H9 (cell line): ENCODE measurements at regions not wholly inside any gene's neighbourhood (a gene's known extent, or its start where the extent isn't known, plus 50 kb on each side); places are given as distances from the start of the nearest gene placed in this dataset.

Experiments
- DNase-seq: peaks from one replicate; pipeline ENCODE4 v3.0.0-alpha.2; 2017
- H2AFZ ChIP-seq: one replicate; pipeline ENCODE4 v1.6.1; 2013; ENCODE audit warnings: mild to moderate bottlenecking, low read length, control low read depth, moderate library complexity
- H2AK5ac ChIP-seq: 2 replicates; pipeline ENCODE4 v1.6.1; 2013; ENCODE audit warnings: low read length, control low read depth, mixed read lengths; ENCODE audit not compliant: insufficient read length
- H2BK120ac ChIP-seq: one replicate; pipeline ENCODE4 v1.6.1; 2013; ENCODE audit warnings: low read depth, mild to moderate bottlenecking, low read length, control low read depth, inconsistent platforms; ENCODE audit not compliant: poor library complexity, severe bottlenecking
- H2BK12ac ChIP-seq: 2 replicates; pipeline ENCODE4 v1.6.1; 2013; ENCODE audit warnings: low read length, control low read depth, mixed read lengths, low read depth; ENCODE audit not compliant: insufficient read length
- H2BK15ac ChIP-seq: 2 replicates; pipeline ENCODE4 v1.6.1; 2013; ENCODE audit warnings: low read depth, low read length, control low read depth
- H2BK20ac ChIP-seq: one replicate; pipeline ENCODE4 v1.6.1; 2013; ENCODE audit warnings: low read depth, mild to moderate bottlenecking, low read length, control low read depth, inconsistent platforms; ENCODE audit not compliant: poor library complexity, severe bottlenecking
- H2BK5ac ChIP-seq: 2 replicates; pipeline ENCODE4 v1.6.1; 2013; ENCODE audit warnings: low read length, control low read depth, mixed read lengths; ENCODE audit not compliant: insufficient read length
- H3K14ac ChIP-seq: 2 replicates; pipeline ENCODE4 v1.6.1; 2013; ENCODE audit warnings: low read length, control low read depth; ENCODE audit not compliant: insufficient read depth
- H3K18ac ChIP-seq: 2 replicates; pipeline ENCODE4 v1.6.1; 2013; ENCODE audit warnings: low read depth, mild to moderate bottlenecking, mixed read lengths, low read length, control low read depth; ENCODE audit not compliant: insufficient read length
- H3K23ac ChIP-seq: 2 replicates; pipeline ENCODE4 v1.6.1; 2013; ENCODE audit warnings: low read length, control low read depth, mixed read lengths, low read depth; ENCODE audit not compliant: insufficient read length
- H3K23me2 ChIP-seq: 2 replicates; pipeline ENCODE4 v1.6.1; 2013; ENCODE audit warnings: low read depth, mild to moderate bottlenecking, mixed read lengths, low read length, control low read depth; ENCODE audit not compliant: insufficient read length, poor library complexity, severe bottlenecking
- H3K27ac ChIP-seq: 2 replicates; pipeline ENCODE4 v1.5.1; 2013; ENCODE audit warnings: low read length, control low read depth, mixed read lengths, low read depth; ENCODE audit not compliant: insufficient read length
- H3K27me3 ChIP-seq: 2 replicates; pipeline ENCODE4 v1.6.1; 2013; ENCODE audit warnings: low read length, control low read depth, inconsistent platforms; ENCODE audit not compliant: insufficient read depth
- H3K4ac ChIP-seq: 2 replicates; pipeline ENCODE4 v1.6.1; 2013; ENCODE audit warnings: low read depth, mild to moderate bottlenecking, control low read depth, inconsistent platforms, low read length, moderate library complexity
- H3K4me1 ChIP-seq: 2 replicates; pipeline ENCODE4 v1.6.1; 2013; ENCODE audit warnings: low read length, control low read depth, inconsistent platforms; ENCODE audit not compliant: insufficient read depth
- H3K4me2 ChIP-seq: 2 replicates; pipeline ENCODE4 v1.6.1; 2013; ENCODE audit warnings: low read length, control low read depth, mixed read lengths; ENCODE audit not compliant: insufficient read length, insufficient read depth
- H3K56ac ChIP-seq: 2 replicates; pipeline ENCODE4 v1.6.1; 2013; ENCODE audit warnings: low read depth, mild to moderate bottlenecking, mixed read lengths, low read length, control low read depth; ENCODE audit not compliant: insufficient read length
- H3K79me1 ChIP-seq: 2 replicates; pipeline ENCODE4 v1.6.1; 2013; ENCODE audit warnings: low read depth, mild to moderate bottlenecking, moderate library complexity, low read length, control low read depth, inconsistent platforms; ENCODE audit not compliant: insufficient read depth, poor library complexity, severe bottlenecking
- H3K79me2 ChIP-seq: 2 replicates; pipeline ENCODE4 v1.6.1; 2013; ENCODE audit warnings: low read length, control low read depth, inconsistent platforms; ENCODE audit not compliant: insufficient read depth
- H3K9ac ChIP-seq: 2 replicates; pipeline ENCODE4 v1.6.1; 2013; ENCODE audit warnings: low read length, control low read depth, mixed read lengths; ENCODE audit not compliant: insufficient read length; ENCODE audit errors: extremely low read depth
- H3K9me3 ChIP-seq: one replicate; pipeline ENCODE4 v1.6.1; 2013; ENCODE audit warnings: low read depth, low read length, inconsistent platforms; ENCODE audit not compliant: control insufficient read depth
- H3T11ph ChIP-seq: one replicate; pipeline ENCODE4 v1.6.1; 2013; ENCODE audit warnings: mild to moderate bottlenecking, low read length, control low read depth, inconsistent platforms
- H4K20me1 ChIP-seq: one replicate; pipeline ENCODE4 v1.6.1; 2013; ENCODE audit not compliant: control insufficient read depth, insufficient read length, insufficient read depth
- H4K5ac ChIP-seq: 2 replicates; pipeline ENCODE4 v1.6.1; 2013; ENCODE audit warnings: low read depth, mild to moderate bottlenecking, mixed read lengths, low read length, control low read depth; ENCODE audit not compliant: insufficient read length
- H4K8ac ChIP-seq: replicated peaks from 2 replicates; pipeline ENCODE4 v1.6.1; 2013; ENCODE audit warnings: low read length, control low read depth, mixed read lengths, low read depth; ENCODE audit not compliant: insufficient read length
- H4K91ac ChIP-seq: 2 replicates; pipeline ENCODE4 v1.6.1; 2013; ENCODE audit warnings: low read depth, mild to moderate bottlenecking, moderate library complexity, mixed read lengths, low read length, control low read depth; ENCODE audit not compliant: insufficient read length
- H3K27ac Mint-ChIP-seq, 3 experiments: 2 replicates in 2 of 3; 3 replicates in 1 of 3; pipeline ENCODE4 v1.8.0; 2020 to 2021; ENCODE audit warnings: mixed read lengths in 3 of 3, mild to moderate bottlenecking in 1 of 3, moderate library complexity in 1 of 3
- H3K27me3 Mint-ChIP-seq: 2 replicates; pipeline ENCODE4 v1.8.0; 2021; ENCODE audit warnings: low read depth, mild to moderate bottlenecking, moderate library complexity, mixed read lengths
- H3K36me3 Mint-ChIP-seq, 3 experiments: 2 replicates in 2 of 3; 3 replicates in 1 of 3; pipeline ENCODE4 v1.8.0; 2020 to 2021; ENCODE audit warnings: low read depth in 3 of 3, mixed read lengths in 3 of 3; ENCODE audit not compliant: insufficient read depth in 1 of 3
- H3K4me1 Mint-ChIP-seq, 2 experiments: 2 replicates each; pipeline ENCODE4 v1.8.0; 2020; ENCODE audit warnings: mixed read lengths in 2 of 2
- H3K4me3 Mint-ChIP-seq, 2 experiments: 2 replicates in 1 of 2; 3 replicates in 1 of 2; pipeline ENCODE4 v1.8.0; 2020 to 2021; ENCODE audit warnings: mild to moderate bottlenecking in 2 of 2, mixed read lengths in 2 of 2, moderate library complexity in 1 of 2
- H3K9me3 Mint-ChIP-seq, 2 experiments: 2 replicates in 1 of 2; 3 replicates in 1 of 2; pipeline ENCODE4 v1.8.0; 2020; ENCODE audit warnings: mild to moderate bottlenecking in 2 of 2, mixed read lengths in 2 of 2, moderate library complexity in 1 of 2
- CTCF ChIP-seq: fragments of 200-600 bp; sonication (generic); conservative IDR thresholded peaks from 3 replicates; pipeline ENCODE4 v1.8.0; 2021; ENCODE audit warnings: antibody characterized with exemption, mild to moderate bottlenecking
- WGBS: extraction: QIAGEN DNeasy Blood & Tissue Kit; methylation state at CpG from one replicate; pipeline ENCODE4 v1.1.7; 2013; ENCODE audit warnings: missing lambda C conversion rate, low lambda C conversion rate, mixed read lengths; ENCODE audit not compliant: insufficient read length; ENCODE audit errors: extremely low coverage; 5-methylcytosine and 5-hydroxymethylcytosine counted together

- Histone ChIP-seq H3K79me2 (no peaks in the 10 kb centered on the region), H3K27ac (no peak overlapping the region), H2BK20ac (no peak overlapping the region), H3K9ac (no peak overlapping the region), H4K8ac (no peak overlapping the region), H2BK12ac (no peak overlapping the region), H4K5ac (no peak overlapping the region), H4K20me1 (no peaks in the 10 kb centered on the region), H2AK5ac (no peak overlapping the region), H3K4me2 (no peak overlapping the region), H3K9me3 (no peaks in the 10 kb centered on the region), H2BK5ac (no peak overlapping the region), H3K18ac (no peak overlapping the region), H3K23me2 (no peaks in the 10 kb centered on the region), H3T11ph (no peak overlapping the region), H2AFZ (no peak overlapping the region), H3K14ac (no peak overlapping the region), H4K91ac (no peak overlapping the region), H3K4ac (no peak overlapping the region), H3K79me1 (no peaks in the 10 kb centered on the region), H2BK120ac (no peak overlapping the region), H2BK15ac (no peak overlapping the region), H3K27me3 (no peaks in the 10 kb centered on the region), H3K4me1 (no peaks in the 10 kb centered on the region), H3K23ac (no peak overlapping the region), H3K56ac (no peak overlapping the region)
- no peak overlapping the region for H3K27ac Mint-ChIP-seq
- H3K36me3 Mint-ChIP-seq: no peaks in the 10 kb centered on the region
- H3K9me3 Mint-ChIP-seq: peaks cover 0 to 2% of the 10 kb centered on the region in 2 experiments; a peak in 1 of 5 replicates
- H3K4me3 Mint-ChIP-seq: no peak overlapping the region
- WGBS: no CpG with 5 or more reads among the region's 1 CpG
- TF ChIP-seq CTCF: no peak
- DNase-seq: no peak
- no peaks in the 10 kb centered on the region for H3K4me1 Mint-ChIP-seq
- no peaks in the 10 kb centered on the region for H3K27me3 Mint-ChIP-seq
These were observed 133.6 kb downstream of the ALDH8A1 start for GRCh38 chr6:134816300-134816699.
